ENCODE measurements at regions not wholly inside any gene's neighbourhood (a gene's known extent, or its start where the extent isn't known, plus 50 kb on each side); places are given as distances from the start of the nearest gene placed in this dataset.
A peak's percentile ranks its signal among the peaks of the same experiment; 100 is the strongest.
"Not testable (repeated sequence)": the region's sequence is repeated elsewhere in the genome, so short reads cannot be mapped to it uniquely, and the experiment has no call there.

DNA sequence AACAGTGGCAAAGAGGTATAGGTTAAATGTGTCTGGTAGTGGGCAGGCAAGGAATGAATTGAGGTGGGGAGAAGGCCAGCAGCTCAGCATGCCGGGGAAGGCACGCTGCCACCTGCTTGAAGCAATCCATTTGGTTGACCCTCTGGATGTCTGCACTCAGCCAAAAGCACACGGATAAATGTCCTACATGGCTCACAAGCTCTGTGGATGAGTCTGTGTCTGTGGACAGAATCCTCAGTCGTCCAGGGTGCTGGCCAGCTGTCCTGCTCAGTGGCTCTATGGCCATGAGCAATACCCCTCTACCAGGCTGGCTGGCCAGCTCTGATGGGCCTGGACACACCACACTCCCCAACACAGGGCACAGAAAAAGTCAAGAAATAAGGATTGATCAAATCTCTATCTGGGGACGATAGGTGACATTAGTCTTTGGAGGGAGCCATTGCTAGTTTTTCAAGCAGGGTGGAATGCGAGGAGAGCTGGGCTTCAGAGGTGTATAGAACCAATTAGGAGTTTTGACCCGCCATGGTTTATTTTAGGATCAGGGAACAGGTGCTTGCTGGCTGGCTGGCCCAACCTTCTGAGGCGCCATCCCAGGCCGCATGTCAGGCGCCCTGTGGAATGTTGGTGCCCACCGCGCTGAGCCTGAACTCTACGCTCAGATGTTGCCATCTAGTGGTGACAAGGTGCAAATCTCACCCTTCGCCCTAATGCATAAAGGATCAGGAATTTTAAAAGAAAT is 493.4 kb downstream of the TNS3 start:
- DNase-seq, result peak; percentile 18

DNA sequence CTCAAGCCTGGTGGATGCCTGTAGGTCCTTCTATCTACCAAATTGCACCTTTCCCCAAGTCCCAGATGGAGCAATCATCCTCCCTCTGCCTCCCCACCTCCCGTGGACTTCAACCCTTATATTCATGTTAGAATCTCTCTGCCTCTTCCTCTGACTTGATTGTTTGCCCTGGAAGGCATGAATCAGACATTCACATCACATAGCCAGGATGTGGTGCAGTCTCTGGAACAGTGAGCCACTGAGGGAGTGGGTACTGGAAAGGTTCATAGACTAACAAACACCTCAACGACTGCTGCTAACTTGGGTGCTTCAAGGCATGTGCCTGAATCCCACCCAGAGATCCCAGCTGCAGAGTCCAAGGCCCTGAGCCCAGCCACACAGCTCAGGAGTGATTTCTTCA is 494.0 kb downstream of the TNS3 start:
- no peak for DNase-seq

- DNase-seq, result no peak
These were observed 496.2 kb downstream of the TNS3 start for GRCh38 chr7:47085491-47086275.

- DNase-seq, result no peak
These were observed 498.2 kb downstream of the TNS3 start for GRCh38 chr7:47083476-47084250.

GRCh38 chr7:47080816-47081215 is 501.1 kb downstream of the TNS3 start:
- DNase-seq, result no peak

GRCh38 chr7:47078241-47078640 is 503.7 kb downstream of the TNS3 start:
- DNase-seq, result no peak

DNA sequence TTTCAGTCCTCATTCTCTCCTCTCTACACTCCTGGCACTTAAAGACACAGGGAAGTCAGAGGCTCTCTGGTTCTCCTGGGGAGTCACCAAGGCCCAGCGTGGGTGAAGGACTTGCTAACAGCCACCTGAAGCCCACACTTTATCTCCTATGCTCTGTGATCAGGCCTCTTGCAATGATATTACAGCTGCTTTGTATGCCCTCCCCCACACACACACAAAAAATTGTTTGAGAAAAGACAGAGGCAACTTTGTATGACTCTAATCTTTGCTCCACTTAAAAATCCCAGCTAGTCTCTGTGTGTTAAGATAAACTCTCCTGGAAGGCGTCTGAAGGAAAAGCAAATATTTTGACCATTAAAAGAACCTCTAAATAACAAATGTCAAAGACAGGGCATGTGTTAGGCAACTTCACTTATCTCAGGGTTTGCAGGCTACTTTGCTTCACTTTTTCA is 507.2 kb downstream of the TNS3 start:
- DNase-seq, result no peak

DNA sequence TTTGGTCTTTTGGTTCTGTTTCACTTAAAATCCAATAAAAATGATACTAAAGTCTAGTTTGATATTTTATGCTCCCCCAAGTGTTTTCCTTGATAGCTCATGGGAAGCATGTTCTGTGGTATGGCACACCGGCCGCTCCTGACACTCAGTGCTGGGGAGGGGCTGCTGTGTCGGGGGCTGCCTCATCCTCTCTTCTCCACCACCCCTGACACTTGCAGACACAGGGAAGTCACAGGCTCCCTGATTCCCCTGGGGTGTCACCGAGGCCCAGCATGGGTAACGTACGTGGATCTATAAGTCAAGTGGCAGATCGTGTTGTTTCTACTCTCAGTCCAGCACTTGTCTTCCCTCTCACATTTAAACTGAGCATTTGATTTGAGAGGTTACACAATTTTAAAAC is 508.6 kb downstream of the TNS3 start:
- no peak for DNase-seq

DNA sequence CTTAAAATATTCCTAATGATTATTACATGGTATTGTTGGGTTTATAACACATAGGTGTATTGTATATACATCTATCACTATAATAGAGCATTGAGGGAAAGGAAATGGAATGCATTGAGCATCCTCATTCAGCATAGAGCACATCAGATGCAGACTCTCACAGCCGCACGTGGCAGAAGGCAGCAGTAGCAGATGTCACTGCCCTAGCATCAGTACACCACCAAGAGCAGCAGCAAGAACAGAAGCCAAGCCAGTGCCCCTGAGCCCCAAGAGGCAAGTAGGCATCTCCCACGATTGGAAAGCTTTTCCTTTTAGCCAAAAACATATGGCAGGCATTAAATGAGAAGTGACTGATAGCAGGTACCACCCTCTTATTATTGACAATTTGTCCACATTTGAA is 510.0 kb downstream of the TNS3 start:
- DNase-seq, result no peak

GRCh38 chr7:47069385-47070076 is 512.4 kb downstream of the TNS3 start:
- DNase-seq, result no peak

DNA sequence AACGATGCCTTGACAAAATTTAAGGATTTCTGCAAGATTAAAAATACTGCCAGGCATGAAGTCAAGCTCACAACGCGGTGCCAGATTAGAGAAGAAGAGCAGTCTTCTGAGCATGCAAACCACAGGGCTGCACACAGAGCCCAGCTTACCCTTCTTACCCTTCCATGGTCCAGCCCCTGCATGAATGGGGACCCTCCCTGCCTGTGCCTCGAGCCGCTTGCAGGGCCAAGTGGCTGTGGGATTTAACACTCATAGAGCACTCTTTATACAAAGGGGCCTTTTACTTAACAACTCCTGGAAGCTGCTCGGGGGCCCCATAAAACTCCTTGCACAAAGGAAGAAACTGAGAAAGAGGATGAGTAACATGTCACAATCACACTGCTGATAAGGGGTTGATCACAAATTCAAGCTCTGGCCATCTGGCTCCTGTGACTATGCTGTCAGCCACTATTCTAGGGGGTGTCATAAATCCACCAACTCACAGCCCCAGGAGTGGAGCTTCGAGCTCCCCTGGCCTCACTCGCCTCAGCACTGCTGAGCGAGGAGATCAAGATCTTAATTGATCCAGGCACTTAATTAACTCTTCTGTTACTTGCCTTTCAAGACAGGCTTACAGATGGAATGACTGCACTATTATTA is 514.8 kb downstream of the TNS3 start:
- no peak for DNase-seq

DNA sequence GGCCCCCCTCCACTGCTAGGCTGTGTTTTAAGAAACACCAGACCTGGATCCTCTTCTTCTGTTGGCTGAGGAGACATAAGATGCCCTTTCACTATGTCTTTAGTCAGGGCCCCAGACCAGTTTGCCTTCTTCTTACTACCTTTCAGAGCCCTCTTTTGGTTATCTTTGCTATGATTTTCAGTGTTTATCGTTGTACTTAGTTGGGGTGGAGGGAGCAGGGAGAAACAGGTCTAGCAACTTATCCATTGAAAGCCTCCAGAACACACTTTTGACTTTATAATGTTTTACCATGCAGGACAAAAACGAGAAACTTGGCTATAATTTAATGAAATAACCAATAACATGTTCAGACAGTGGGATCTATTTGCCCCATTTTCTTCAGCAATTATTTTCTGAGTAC is 525.2 kb downstream of the TNS3 start:
- DNase-seq, result no peak

DNA sequence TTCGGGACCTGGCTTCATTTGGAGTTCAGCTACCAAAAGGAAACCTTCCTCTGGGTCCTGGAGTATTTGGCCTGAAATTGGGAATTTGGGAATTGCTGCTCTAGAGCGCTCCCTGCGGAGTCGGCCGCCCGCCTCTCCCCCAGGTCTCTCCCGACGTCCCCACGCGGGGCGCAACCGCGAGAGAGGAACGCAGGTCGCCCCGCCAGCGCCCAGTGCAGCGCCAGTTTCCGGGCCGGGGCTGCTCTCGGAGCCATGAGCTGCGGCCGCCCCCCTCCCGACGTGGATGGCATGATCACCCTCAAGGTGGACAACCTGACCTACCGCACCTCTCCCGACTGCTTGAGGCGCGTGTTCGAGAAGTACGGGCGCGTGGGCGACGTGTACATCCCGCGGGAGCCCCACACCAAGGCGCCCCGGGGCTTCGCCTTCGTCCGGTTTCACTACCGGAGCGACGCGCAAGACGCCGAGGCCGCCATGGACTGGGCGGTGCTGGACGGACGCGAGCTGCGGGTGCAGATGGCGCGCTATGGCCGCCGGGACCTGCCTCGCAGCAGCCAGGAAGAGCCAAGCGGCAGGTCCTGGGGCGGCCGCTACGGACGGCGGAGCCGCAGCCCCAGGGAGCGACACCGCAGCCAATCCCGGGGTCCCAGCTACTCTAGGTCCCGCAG is 529.2 kb downstream of the TNS3 start:
- DNase-seq, result not testable (repeated sequence)

DNA sequence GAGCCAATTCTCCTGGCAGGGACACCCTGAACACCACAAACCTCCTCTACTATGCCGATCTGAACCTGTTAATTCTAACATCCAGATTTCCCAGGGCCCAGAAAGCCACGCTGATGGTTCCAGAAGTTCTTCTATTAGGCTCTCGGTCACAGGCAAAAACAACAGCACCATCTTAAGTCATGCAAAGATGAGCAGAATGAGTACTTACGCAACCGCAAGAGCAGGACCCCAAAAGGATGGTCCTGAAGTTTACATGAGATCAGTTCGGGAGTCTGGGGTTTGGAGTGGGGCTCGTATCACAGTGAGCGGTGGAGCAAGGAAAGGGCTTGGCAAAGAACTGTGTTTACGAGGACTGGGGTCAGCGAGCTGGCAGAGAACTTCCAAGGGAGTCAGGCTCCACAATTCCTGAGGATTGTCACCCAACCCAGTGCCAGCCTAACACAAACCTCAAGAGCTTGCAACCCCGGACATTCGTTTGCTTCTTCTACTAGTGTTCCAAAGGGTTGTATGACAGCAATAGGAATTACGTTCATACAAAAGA is 532.6 kb downstream of the TNS3 start:
- no peak for DNase-seq

DNA sequence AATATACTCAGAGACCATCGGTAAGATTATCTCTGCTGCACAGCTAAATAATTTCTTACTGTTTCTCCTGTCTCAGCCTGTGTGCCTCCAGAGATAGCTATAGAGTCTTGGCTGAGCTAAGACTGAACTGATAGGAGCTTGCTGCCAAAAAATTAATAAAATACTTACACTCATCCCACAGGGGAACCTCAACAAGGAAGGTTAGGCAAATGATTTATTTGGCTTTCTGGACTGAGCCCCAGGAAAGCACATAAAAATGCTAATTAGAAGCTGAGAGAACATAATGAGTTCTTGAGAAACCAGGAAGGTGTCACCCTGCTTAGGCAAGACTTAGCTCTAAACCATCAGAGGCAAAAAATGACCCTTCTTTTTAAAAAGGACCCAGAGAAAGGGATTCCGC is 534.5 kb downstream of the TNS3 start:
- no peak for DNase-seq

- DNase-seq, result no peak
These were observed 535.0 kb downstream of the TNS3 start for GRCh38 chr7:47046949-47047348.

DNA sequence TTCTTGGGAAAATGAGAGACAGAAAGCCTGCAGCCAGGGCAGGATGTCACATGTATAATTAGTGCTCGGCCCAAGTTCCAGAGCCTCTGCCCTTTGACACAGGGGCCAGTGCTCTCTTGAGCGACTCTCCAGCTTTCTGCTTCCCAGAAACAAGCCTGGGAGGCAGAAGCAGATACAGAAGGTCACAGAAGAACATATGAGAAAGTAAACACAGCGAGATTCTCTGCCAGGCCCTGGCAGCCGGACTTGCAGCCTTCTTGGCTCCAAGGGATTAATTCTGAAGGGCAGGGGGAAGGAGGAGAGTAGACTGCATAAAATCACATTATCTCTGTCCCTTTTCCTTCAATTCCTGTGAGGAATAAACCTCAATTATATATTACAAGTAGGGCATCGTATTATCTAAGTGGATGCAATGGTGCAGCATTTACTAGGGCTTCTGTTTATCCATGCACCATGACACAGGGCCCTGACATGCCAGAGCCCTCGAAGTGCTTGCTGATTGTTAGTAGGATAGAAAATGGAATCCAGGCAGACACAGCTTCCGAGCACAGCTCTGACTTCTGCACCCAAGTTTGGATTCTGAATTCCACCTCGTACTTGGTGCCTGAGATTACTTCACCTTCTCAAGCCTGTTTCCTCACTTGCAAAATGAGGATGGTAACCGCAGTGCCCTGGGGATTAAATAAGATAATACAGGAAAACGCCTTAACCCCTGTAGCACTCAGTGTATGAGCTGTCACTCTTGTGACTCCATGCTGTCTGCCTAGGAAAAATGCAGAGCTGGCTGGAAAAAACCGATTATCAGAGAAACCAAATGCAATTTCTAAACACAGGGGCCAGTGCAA is 536.5 kb downstream of the TNS3 start:
- DNase-seq, result no peak

GRCh38 chr7:47044625-47045024 is 537.3 kb downstream of the TNS3 start:
- DNase-seq, result no peak

DNA sequence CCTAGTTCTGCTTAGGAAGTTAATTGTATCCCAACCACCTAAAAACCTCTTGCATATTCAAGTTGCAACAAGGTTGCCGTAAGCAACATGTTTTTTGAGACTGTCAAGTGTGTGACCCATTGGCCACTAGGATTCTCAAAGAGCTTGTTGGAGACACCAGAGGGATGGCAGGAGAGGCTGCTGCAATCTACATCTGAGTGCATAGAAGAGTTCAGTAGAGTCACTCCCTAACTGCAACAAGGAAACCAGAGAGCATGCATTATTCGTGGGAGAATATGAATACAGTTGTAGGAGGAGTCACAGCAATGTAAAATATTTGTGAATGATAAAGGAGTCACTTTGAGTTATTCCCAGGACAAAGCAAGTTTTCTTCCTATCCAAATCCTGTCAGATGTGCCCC is 538.6 kb downstream of the TNS3 start:
- no peak for DNase-seq

GRCh38 chr7:47042669-47043068 is 539.2 kb downstream of the TNS3 start:
- DNase-seq, result no peak

Data from CD4-positive, alpha-beta T cell treated with Interleukin-21 for 1 hour (primary cell).